DND-41 (cell line): ENCODE measurements at regions not wholly inside any gene's neighbourhood (a gene's known extent, or its start where the extent isn't known, plus 50 kb on each side); places are given as distances from the start of the nearest gene placed in this dataset.
"Not testable (repeated sequence)": the region's sequence is repeated elsewhere in the genome, so short reads cannot be mapped to it uniquely, and the experiment has no call there.

Experiments
- ATAC-seq: fragments of 200-7000 bp; cut with Tn5 transposase; 3 replicates; pipeline ENCODE4 v1.9.1; 2021; ENCODE audit warnings: low read depth; ENCODE audit not compliant: insufficient read depth
- DNase-seq: peaks from one replicate; pipeline ENCODE4 v3.0.0-alpha.2; 2020
- H2AFZ ChIP-seq: 2 replicates; pipeline ENCODE4 v1.6.0; 2012; ENCODE audit warnings: low read depth, low read length
- H3K27ac ChIP-seq: 2 replicates; pipeline ENCODE4 v1.5.1; 2012; ENCODE audit warnings: low read length, inconsistent platforms
- H3K27me3 ChIP-seq: fragments of 200-600 bp; sonication (generic); 2 replicates; pipeline ENCODE4 v1.6.0; 2012; ENCODE audit warnings: low read length, mild to moderate bottlenecking, inconsistent platforms; ENCODE audit not compliant: insufficient read depth, poor library complexity
- H3K36me3 ChIP-seq: 2 replicates; pipeline ENCODE4 v1.5.1; 2012; ENCODE audit warnings: low read length, inconsistent platforms; ENCODE audit not compliant: insufficient read depth
- H3K4me1 ChIP-seq: 2 replicates; pipeline ENCODE4 v1.5.1; 2012; ENCODE audit warnings: mild to moderate bottlenecking, low read length; ENCODE audit not compliant: insufficient read depth
- H3K4me2 ChIP-seq: 2 replicates; pipeline ENCODE4 v1.6.0; 2012; ENCODE audit warnings: mild to moderate bottlenecking, moderate library complexity, low read length, inconsistent platforms; ENCODE audit not compliant: insufficient read depth
- H3K4me3 ChIP-seq, 2 experiments: fragments of 200-600 bp in 1 of 2; shearing (Covaris generic) in 1 of 2; 2 replicates each; pipeline ENCODE4 v1.5.1; 2012 to 2016; ENCODE audit warnings: inconsistent platforms in 2 of 2, low read length in 2 of 2, mild to moderate bottlenecking in 2 of 2, low read depth in 1 of 2, moderate library complexity in 1 of 2
- H3K79me2 ChIP-seq: 2 replicates; pipeline ENCODE4 v1.6.0; 2012; ENCODE audit warnings: low read length, inconsistent platforms; ENCODE audit not compliant: insufficient read depth
- H3K9ac ChIP-seq: 2 replicates; pipeline ENCODE4 v1.6.0; 2012; ENCODE audit warnings: low read depth, mild to moderate bottlenecking, inconsistent platforms, low read length, moderate library complexity
- H3K9me3 ChIP-seq: 2 replicates; pipeline ENCODE4 v1.5.1; 2012; ENCODE audit warnings: low read length, moderate library complexity, mild to moderate bottlenecking, inconsistent platforms; ENCODE audit not compliant: insufficient read depth, severe bottlenecking
- H4K20me1 ChIP-seq: 2 replicates; pipeline ENCODE4 v1.6.0; 2012; ENCODE audit warnings: low read length; ENCODE audit not compliant: insufficient read depth
- CTCF ChIP-seq: IDR thresholded peaks from 2 replicates; pipeline ENCODE4 v1.5.1; 2012; ENCODE audit warnings: borderline replicate concordance, low read length, moderate library complexity, mild to moderate bottlenecking; ENCODE audit not compliant: poor library complexity, severe bottlenecking; ENCODE audit errors: extremely low read depth
- EZH2 ChIP-seq: IDR thresholded peaks from 3 replicates; pipeline ENCODE4 v1.6.1; 2012; ENCODE audit warnings: borderline replicate concordance, low read depth, mild to moderate bottlenecking, moderate library complexity, low read length, inconsistent platforms; ENCODE audit not compliant: severe bottlenecking

GRCh38 chr6:15021074-15021473 lies 224.8 kb upstream of the JARID2 start:
- H3K9ac ChIP-seq = no peak overlapping the region
- H3K4me3 ChIP-seq = no peak overlapping the region

GRCh38 chr6:15023018-15023417 lies 222.9 kb upstream of the JARID2 start:
- H3K27ac ChIP-seq, H2AFZ ChIP-seq, ATAC-seq: not testable (repeated sequence)

More at GRCh38 chr6:15021074-15021473, 224.8 kb upstream of the JARID2 start:
- no peak for DNase-seq
- Histone ChIP-seq H3K4me1 (no peaks in the 10 kb centered on the region), H3K9me3 (no peaks in the 10 kb centered on the region), H3K36me3 (no peaks in the 10 kb centered on the region), H2AFZ (no peak overlapping the region), H4K20me1 (no peaks in the 10 kb centered on the region), H3K27me3 (no peaks in the 10 kb centered on the region), H3K27ac (no peak overlapping the region), H3K4me2 (no peak overlapping the region), H3K79me2 (no peaks in the 10 kb centered on the region)
- ATAC-seq = no peak
- TF ChIP-seq EZH2 (no peak), CTCF (no peak)

GRCh38 chr6:15023448-15023847 lies 222.4 kb upstream of the JARID2 start:
- Histone ChIP-seq H4K20me1 (no peaks in the 10 kb centered on the region), H3K4me1 (no peaks in the 10 kb centered on the region), H3K79me2 (no peaks in the 10 kb centered on the region), H3K4me2 (no peak overlapping the region), H2AFZ (no peak overlapping the region), H3K4me3 (no peak overlapping the region), H3K27ac (no peak overlapping the region), H3K27me3 (no peaks in the 10 kb centered on the region), H3K9me3 (no peaks in the 10 kb centered on the region), H3K36me3 (no peaks in the 10 kb centered on the region), H3K9ac (no peak overlapping the region)
- no peak for ATAC-seq
- no peak for DNase-seq
- TF ChIP-seq EZH2 (no peak), CTCF (no peak)

More at GRCh38 chr6:15023018-15023417, 222.9 kb upstream of the JARID2 start:
- not testable (repeated sequence) for H4K20me1 ChIP-seq, H3K4me1 ChIP-seq, H3K4me3 ChIP-seq, H3K27me3 ChIP-seq, H3K36me3 ChIP-seq, H3K9me3 ChIP-seq, DNase-seq, H3K4me2 ChIP-seq, H3K79me2 ChIP-seq, H3K9ac ChIP-seq

- Histone ChIP-seq H3K4me1 (no peaks in the 10 kb centered on the region), H3K27me3 (no peaks in the 10 kb centered on the region), H3K79me2 (no peaks in the 10 kb centered on the region), H3K27ac (no peak overlapping the region), H3K9me3 (no peaks in the 10 kb centered on the region), H3K9ac (no peak overlapping the region), H2AFZ (no peak overlapping the region), H4K20me1 (no peaks in the 10 kb centered on the region), H3K4me3 (no peak overlapping the region), H3K36me3 (no peaks in the 10 kb centered on the region), H3K4me2 (no peak overlapping the region)
- DNase-seq (no peak), ATAC-seq (no peak)
- TF ChIP-seq EZH2 (no peak), CTCF (no peak)
These were observed 220.4 kb upstream of the JARID2 start for GRCh38 chr6:15025446-15025845.
